Activated naive CD8-positive, alpha-beta T cell treated with anti-CD3 and anti-CD28 coated beads, Interleukin-2, amount 50 U/mL, for 24 hours (primary cell): ENCODE measurements at regions not wholly inside any gene's neighbourhood (a gene's known extent, or its start where the extent isn't known, plus 50 kb on each side); places are given as distances from the start of the nearest gene placed in this dataset.
"Not testable (repeated sequence)": the region's sequence is repeated elsewhere in the genome, so short reads cannot be mapped to it uniquely, and the experiment has no call there.

ENCODE experiments used
- ATAC-seq: fragments of 150-1000 bp; cut with Tn5 transposase; one replicate; pipeline ENCODE4 v1.10.0; 2021
- DNase-seq: peaks from one replicate; pipeline ENCODE4 v3.0.0; 2021
- H3K27ac Mint-ChIP-seq: one replicate; pipeline ENCODE4 v1.8.0; 2021; ENCODE audit warnings: mild to moderate bottlenecking, mixed read lengths
- H3K27me3 Mint-ChIP-seq: one replicate; pipeline ENCODE4 v1.8.0; 2021; ENCODE audit warnings: mixed read lengths
- H3K36me3 Mint-ChIP-seq: one replicate; pipeline ENCODE4 v1.8.0; 2021; ENCODE audit warnings: low read depth, mixed read lengths
- H3K4me1 Mint-ChIP-seq: one replicate; pipeline ENCODE4 v1.8.0; 2021; ENCODE audit warnings: mixed read lengths
- H3K4me3 Mint-ChIP-seq: one replicate; pipeline ENCODE4 v1.8.0; 2021; ENCODE audit warnings: mild to moderate bottlenecking, moderate library complexity, mixed read lengths
- H3K9me3 Mint-ChIP-seq: one replicate; pipeline ENCODE4 v1.8.0; 2021; ENCODE audit warnings: mixed read lengths

- not testable (repeated sequence) for ATAC-seq, H3K36me3 Mint-ChIP-seq, H3K27me3 Mint-ChIP-seq, H3K27ac Mint-ChIP-seq, DNase-seq, H3K4me3 Mint-ChIP-seq, H3K9me3 Mint-ChIP-seq, H3K4me1 Mint-ChIP-seq
These were observed 98.0 kb upstream of the PLGLB2 start for GRCh38 chr2:87649871-87650270.

GRCh38 chr2:87650837-87651236, 97.0 kb upstream of the PLGLB2 start:
- H3K27me3 Mint-ChIP-seq, H3K36me3 Mint-ChIP-seq, H3K9me3 Mint-ChIP-seq, H3K4me1 Mint-ChIP-seq, H3K27ac Mint-ChIP-seq, H3K4me3 Mint-ChIP-seq, DNase-seq, ATAC-seq: not testable (repeated sequence)

- H3K4me3 Mint-ChIP-seq, H3K27ac Mint-ChIP-seq, H3K9me3 Mint-ChIP-seq, H3K36me3 Mint-ChIP-seq, H3K27me3 Mint-ChIP-seq, H3K4me1 Mint-ChIP-seq, ATAC-seq, DNase-seq: not testable (repeated sequence)
These were observed 96.3 kb upstream of the PLGLB2 start for GRCh38 chr2:87651589-87651988.

DNA sequence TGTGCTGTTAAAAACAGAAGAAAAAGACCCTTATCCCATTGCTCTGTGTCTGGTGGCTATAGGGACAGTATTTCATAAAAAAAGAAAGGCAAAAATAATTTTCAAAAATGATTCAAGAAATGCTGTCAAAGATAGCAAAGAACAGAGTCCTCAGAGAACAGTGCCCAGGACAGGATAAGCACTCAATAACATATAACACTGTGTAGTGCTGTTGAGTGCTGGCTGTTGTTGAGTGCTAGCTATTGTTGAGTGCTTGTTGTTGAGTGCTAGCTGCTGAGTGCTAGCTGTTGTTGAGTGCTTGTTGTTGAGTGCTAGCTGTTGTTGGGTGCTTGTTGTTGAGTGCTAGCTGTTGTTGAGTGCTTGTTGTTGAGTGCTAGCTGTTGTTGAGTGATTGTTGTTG, 94.5 kb upstream of the PLGLB2 start:
- not testable (repeated sequence) for H3K9me3 Mint-ChIP-seq, H3K4me3 Mint-ChIP-seq, DNase-seq, H3K27me3 Mint-ChIP-seq, H3K36me3 Mint-ChIP-seq, ATAC-seq, H3K27ac Mint-ChIP-seq
- peaks cover 13% of the 10 kb centered on the region for H3K4me1 Mint-ChIP-seq

DNA sequence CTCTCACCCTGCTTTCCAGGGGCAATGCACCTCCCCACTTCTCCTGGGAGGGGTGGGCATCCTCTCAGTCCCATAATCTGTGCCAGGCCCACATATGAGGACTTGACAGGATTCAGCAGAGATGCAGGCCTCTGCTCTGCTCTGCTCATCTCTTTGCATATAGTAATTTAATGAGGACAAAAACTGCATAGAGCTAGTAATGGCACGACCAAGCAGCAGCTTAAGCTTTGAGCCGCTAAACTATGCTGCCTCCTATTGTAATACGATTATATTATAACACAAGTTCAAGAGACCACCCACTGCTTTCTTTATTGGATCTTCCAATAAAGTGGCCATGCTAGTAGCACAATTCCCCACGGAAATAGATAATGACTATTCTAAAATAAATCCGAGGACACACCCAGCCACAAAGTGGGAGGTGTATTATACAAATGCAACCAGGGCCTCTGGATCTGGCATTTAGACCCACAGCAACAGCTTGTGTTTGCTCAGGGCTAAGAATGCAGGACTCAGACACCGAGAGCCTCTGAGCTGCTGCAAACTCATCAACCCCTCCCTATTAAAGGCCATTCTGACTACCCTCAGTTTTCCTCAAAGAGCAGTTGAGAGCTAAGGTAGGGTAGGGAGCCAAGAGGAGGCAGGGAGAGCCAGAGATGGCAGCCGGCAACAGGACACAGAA, 93.6 kb upstream of the PLGLB2 start:
- not testable (repeated sequence) for ATAC-seq, DNase-seq, H3K9me3 Mint-ChIP-seq, H3K27ac Mint-ChIP-seq, H3K27me3 Mint-ChIP-seq, H3K36me3 Mint-ChIP-seq, H3K4me3 Mint-ChIP-seq
- H3K4me1 Mint-ChIP-seq, result peaks cover 13% of the 10 kb centered on the region

DNA sequence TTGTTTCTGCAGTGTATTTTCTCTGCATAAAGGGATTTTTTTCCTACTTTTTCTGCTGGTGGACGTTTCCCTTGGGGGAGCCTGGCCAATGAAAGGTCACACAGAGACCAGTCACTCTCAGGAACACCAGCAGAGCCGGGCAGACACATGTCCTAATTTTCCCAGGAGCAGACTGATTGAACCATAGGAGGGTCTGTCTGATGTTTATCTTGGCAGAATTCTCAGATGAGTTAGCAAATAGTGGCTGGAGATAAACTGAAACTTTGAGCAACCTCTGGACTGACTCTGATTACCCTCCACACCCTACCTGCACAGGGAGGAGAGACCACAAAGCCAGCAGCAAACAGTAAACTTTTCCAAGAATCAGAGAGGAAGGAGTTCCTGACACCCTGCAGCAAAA, 90.0 kb upstream of the PLGLB2 start:
- H3K36me3 Mint-ChIP-seq, H3K27me3 Mint-ChIP-seq, H3K9me3 Mint-ChIP-seq, H3K27ac Mint-ChIP-seq, DNase-seq, H3K4me3 Mint-ChIP-seq, H3K4me1 Mint-ChIP-seq: not testable (repeated sequence)
- ATAC-seq, result peak; percentile 51

- H3K27me3 Mint-ChIP-seq, DNase-seq, H3K9me3 Mint-ChIP-seq, H3K27ac Mint-ChIP-seq, H3K4me1 Mint-ChIP-seq, H3K4me3 Mint-ChIP-seq, H3K36me3 Mint-ChIP-seq: not testable (repeated sequence)
- ATAC-seq, result peak; percentile 25
These were observed 89.5 kb upstream of the PLGLB2 start for GRCh38 chr2:87658357-87658756.

GRCh38 chr2:87658976-87659375, 88.9 kb upstream of the PLGLB2 start:
- H3K9me3 Mint-ChIP-seq, H3K36me3 Mint-ChIP-seq, H3K4me1 Mint-ChIP-seq, DNase-seq, H3K27me3 Mint-ChIP-seq, H3K4me3 Mint-ChIP-seq, H3K27ac Mint-ChIP-seq: not testable (repeated sequence)
- peak; percentile 40 for ATAC-seq

GRCh38 chr2:87660164-87660563, 87.7 kb upstream of the PLGLB2 start:
- not testable (repeated sequence) for DNase-seq, H3K4me1 Mint-ChIP-seq, H3K4me3 Mint-ChIP-seq, H3K36me3 Mint-ChIP-seq, H3K27me3 Mint-ChIP-seq, H3K9me3 Mint-ChIP-seq, ATAC-seq, H3K27ac Mint-ChIP-seq

DNA sequence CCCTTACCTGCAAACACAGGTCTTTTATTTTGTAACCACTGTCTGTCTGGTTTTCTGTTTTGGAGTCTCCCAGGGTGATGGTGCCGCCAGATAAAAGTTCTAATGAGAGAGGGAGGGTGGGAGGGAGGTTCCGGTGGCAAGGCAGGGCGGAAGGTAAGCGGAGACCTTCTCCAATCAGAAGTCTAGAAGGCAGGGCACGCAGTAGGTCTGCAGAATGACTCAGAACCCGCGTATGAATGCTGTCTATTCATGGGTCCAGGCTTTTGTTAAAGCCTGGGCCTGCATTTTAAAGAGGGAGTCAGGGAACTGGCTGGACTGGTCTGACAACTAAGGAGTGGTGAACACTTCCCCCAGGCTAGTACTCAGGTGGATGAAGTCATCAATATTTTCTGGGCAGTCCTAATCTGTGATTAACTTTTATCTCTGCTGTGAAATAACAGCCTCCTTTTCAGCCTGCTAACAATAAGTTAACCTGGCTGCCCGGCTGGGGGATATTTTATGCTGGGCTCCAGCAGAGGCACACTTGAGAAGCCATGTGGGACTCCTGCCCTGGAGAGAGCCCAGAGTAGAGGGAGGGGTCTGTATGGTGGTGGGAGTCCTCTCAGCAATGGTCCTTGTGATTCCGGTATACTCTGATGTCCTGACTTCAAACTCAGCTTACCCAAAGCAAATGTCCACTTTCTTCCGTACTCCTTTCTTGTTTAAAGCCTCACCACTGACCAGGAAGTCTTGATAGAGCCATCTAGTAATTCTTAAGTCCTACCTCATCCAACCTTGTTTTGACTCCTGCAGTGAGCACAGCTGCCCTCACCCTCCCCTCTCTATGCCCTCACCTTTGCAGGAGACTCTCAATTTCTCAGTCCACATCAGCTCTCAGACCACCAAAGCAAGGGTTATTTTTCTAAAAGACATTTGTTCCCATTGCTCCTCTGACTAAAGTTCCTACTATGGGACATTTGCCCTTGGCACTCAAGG, 85.3 kb upstream of the PLGLB2 start:
- not testable (repeated sequence) for H3K4me1 Mint-ChIP-seq, H3K36me3 Mint-ChIP-seq, H3K27ac Mint-ChIP-seq, H3K4me3 Mint-ChIP-seq, DNase-seq, H3K9me3 Mint-ChIP-seq, ATAC-seq, H3K27me3 Mint-ChIP-seq

DNA sequence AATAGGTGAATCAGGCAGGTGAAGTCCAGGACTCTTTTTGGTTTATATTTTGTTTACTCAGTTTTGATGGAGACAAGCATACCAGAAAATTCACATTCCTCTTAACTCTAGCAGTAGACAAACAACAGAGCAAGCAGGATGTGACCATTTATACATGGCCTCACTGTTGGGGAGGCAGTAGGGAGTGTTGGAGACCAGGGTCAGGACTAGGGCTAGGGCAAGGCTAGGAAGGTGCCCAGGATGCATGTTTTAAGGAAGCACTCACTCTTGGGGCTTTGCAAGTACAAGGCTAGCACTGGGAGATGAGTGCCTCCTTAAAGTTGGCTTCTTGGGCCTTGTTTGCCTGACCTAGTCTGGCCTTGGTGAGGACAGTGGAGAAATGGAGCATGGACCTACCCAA, 84.5 kb upstream of the PLGLB2 start:
- not testable (repeated sequence) for H3K27ac Mint-ChIP-seq, H3K4me1 Mint-ChIP-seq, DNase-seq, H3K27me3 Mint-ChIP-seq, ATAC-seq, H3K36me3 Mint-ChIP-seq, H3K9me3 Mint-ChIP-seq, H3K4me3 Mint-ChIP-seq

- not testable (repeated sequence) for H3K27ac Mint-ChIP-seq, H3K36me3 Mint-ChIP-seq, H3K27me3 Mint-ChIP-seq, DNase-seq, H3K9me3 Mint-ChIP-seq, H3K4me1 Mint-ChIP-seq, H3K4me3 Mint-ChIP-seq
- ATAC-seq, result peak; percentile 50
These were observed 80.9 kb upstream of the PLGLB2 start for GRCh38 chr2:87667027-87667426.

GRCh38 chr2:87668361-87668760, 79.5 kb upstream of the PLGLB2 start:
- ATAC-seq, result peak; percentile 69
- not testable (repeated sequence) for H3K27me3 Mint-ChIP-seq, DNase-seq, H3K4me1 Mint-ChIP-seq, H3K9me3 Mint-ChIP-seq, H3K36me3 Mint-ChIP-seq, H3K4me3 Mint-ChIP-seq, H3K27ac Mint-ChIP-seq

DNA sequence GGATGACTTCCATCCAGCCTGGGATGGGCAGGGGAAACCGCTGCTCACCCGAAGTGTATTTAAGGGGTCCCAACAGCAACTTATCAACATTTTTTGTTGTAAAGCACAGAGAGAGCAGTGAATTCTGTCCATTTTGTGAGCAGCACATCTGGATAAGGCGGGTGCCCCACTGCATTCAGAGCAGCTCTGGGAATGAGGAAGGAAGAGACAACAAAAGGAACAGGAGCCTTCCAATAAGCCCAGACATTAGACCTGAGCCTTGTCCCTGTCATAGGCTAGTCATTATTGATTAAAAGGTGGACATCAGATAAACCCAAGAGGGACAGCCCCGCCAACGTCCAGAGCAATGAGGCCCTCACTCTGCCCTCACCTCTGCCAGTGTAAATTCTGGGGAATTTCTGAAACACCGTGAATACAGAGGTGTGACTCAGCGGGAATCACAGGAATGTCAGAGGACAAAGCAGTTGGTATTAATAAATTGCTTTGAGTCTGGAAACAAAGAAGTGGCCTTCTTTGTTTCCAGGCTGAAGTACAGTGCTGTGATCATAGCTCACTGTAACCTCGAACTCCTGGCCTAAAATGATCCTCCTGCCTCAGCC, 78.2 kb upstream of the PLGLB2 start:
- not testable (repeated sequence) for H3K9me3 Mint-ChIP-seq, H3K4me1 Mint-ChIP-seq, DNase-seq, H3K36me3 Mint-ChIP-seq, H3K4me3 Mint-ChIP-seq, H3K27me3 Mint-ChIP-seq, ATAC-seq, H3K27ac Mint-ChIP-seq

GRCh38 chr2:87672404-87672803, 75.5 kb upstream of the PLGLB2 start:
- ATAC-seq, H3K27me3 Mint-ChIP-seq: not testable (repeated sequence)

More at GRCh38 chr2:87672404-87672803, 75.5 kb upstream of the PLGLB2 start:
- H3K4me1 Mint-ChIP-seq, H3K36me3 Mint-ChIP-seq, H3K4me3 Mint-ChIP-seq, DNase-seq, H3K27ac Mint-ChIP-seq, H3K9me3 Mint-ChIP-seq: not testable (repeated sequence)
